IPS DF 6.9 (cell line): ENCODE measurements at regions not wholly inside any gene's neighbourhood (a gene's known extent, or its start where the extent isn't known, plus 50 kb on each side); places are given as distances from the start of the nearest gene placed in this dataset.

ENCODE experiments used
- DNase-seq: peaks from one replicate; pipeline ENCODE4 v3.0.0-alpha.2; 2013; ENCODE audit warnings: low read depth, low spot score
- H3K27ac ChIP-seq: one replicate; pipeline ENCODE4 v1.5.1; 2013; ENCODE audit warnings: low read length, control low read depth
- H3K27me3 ChIP-seq: 2 replicates; pipeline ENCODE4 v1.6.1; 2013; ENCODE audit warnings: mild to moderate bottlenecking, low read length; ENCODE audit not compliant: control insufficient read depth, insufficient read depth
- H3K36me3 ChIP-seq: 2 replicates; pipeline ENCODE4 v1.6.1; 2013; ENCODE audit warnings: low read length; ENCODE audit not compliant: control insufficient read depth, insufficient read depth
- H3K4me1 ChIP-seq: 2 replicates; pipeline ENCODE4 v1.6.1; 2013; ENCODE audit warnings: low read length; ENCODE audit not compliant: control insufficient read depth, insufficient read depth
- H3K4me3 ChIP-seq: 2 replicates; pipeline ENCODE4 v1.5.1; 2013; ENCODE audit warnings: mild to moderate bottlenecking, low read length
- H3K9me3 ChIP-seq: 2 replicates; pipeline ENCODE4 v1.6.1; 2013; ENCODE audit warnings: low read length, inconsistent platforms; ENCODE audit not compliant: control insufficient read depth, insufficient read depth
- WGBS: extraction: QIAGEN DNeasy Blood & Tissue Kit; methylation state at CpG from one replicate; pipeline ENCODE4 v1.1.7; 2013; ENCODE audit warnings: mixed read lengths, missing lambda C conversion rate; ENCODE audit not compliant: insufficient read length, insufficient coverage; 5-methylcytosine and 5-hydroxymethylcytosine counted together

DNA sequence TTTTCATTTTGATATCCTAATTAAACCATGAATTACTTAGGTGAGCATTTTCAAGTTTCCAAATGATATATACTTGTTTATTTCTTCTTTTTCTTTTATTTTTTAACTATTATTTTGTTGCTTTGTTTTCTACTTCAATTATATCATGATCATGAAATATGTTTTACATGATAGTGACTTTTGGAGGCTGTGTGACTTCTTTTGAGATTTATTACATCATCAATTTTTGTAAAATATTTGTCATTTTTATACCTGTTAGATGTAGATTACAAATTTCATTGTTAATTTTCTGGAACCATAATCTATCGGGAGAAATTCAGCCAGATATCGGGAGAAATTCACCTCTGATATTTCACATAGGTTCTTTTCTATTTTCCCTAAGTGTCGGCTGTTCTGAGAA is 228.6 kb downstream of the RAD51AP2 start:
- no peak overlapping the region for H3K4me3 ChIP-seq
- no peaks in the 10 kb centered on the region for H3K27me3 ChIP-seq
- no peak overlapping the region for H3K27ac ChIP-seq
- no peaks in the 10 kb centered on the region for H3K36me3 ChIP-seq
- WGBS = no CpG with 5 or more reads among the region's 3 CpGs
- DNase-seq = no peak
- no peaks in the 10 kb centered on the region for H3K9me3 ChIP-seq
- H3K4me1 ChIP-seq = no peaks in the 10 kb centered on the region

- no peaks in the 10 kb centered on the region for H3K4me1 ChIP-seq
- H3K27me3 ChIP-seq = no peaks in the 10 kb centered on the region
- H3K4me3 ChIP-seq = no peak overlapping the region
- H3K36me3 ChIP-seq = no peaks in the 10 kb centered on the region
- no peak for DNase-seq
- H3K9me3 ChIP-seq = no peaks in the 10 kb centered on the region
- WGBS = no CpG with 5 or more reads among the region's 1 CpG
- no peak overlapping the region for H3K27ac ChIP-seq
Measured at GRCh38 chr2:17287183-17287582, 231.1 kb downstream of the RAD51AP2 start.

- Histone ChIP-seq H3K4me1 (no peaks in the 10 kb centered on the region), H3K36me3 (no peaks in the 10 kb centered on the region), H3K27ac (no peak overlapping the region), H3K9me3 (no peaks in the 10 kb centered on the region), H3K27me3 (no peaks in the 10 kb centered on the region), H3K4me3 (no peak overlapping the region)
- WGBS = no CpG with 5 or more reads among the region's 5 CpGs
- DNase-seq = no peak
Measured at GRCh38 chr2:17282826-17283225, 235.4 kb downstream of the RAD51AP2 start.

- Histone ChIP-seq H3K9me3 (no peaks in the 10 kb centered on the region), H3K27me3 (no peaks in the 10 kb centered on the region), H3K4me3 (no peak overlapping the region), H3K27ac (no peak overlapping the region), H3K4me1 (no peaks in the 10 kb centered on the region), H3K36me3 (no peaks in the 10 kb centered on the region)
- no CpG with 5 or more reads among the region's 1 CpG for WGBS
- no peak for DNase-seq
Measured at GRCh38 chr2:17282245-17282644, 236.0 kb downstream of the RAD51AP2 start.

DNA sequence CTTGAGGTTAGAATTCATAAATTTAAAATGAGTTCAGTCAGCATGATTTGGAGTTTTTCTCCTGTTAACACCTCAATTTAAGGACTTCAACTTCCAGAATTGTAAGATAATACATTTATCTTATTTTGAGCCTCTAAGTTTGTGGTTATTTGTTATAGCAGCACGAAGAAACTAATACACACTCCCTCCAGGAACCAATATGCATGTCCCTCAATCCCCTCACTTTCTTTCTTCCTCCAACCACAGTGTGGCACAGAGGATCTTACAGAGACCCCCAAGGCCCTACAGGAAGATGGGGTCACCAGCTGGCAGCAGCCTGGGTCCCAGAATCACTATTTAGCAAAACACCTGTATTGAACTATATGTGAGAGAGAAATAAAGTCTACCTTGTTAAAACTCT is 242.0 kb downstream of the RAD51AP2 start:
- H3K4me3 ChIP-seq = no peak overlapping the region
- H3K9me3 ChIP-seq = no peaks in the 10 kb centered on the region

GRCh38 chr2:17272652-17273525 is 245.4 kb downstream of the RAD51AP2 start:
- Histone ChIP-seq H3K36me3 (no peaks in the 10 kb centered on the region), H3K27ac (no peak overlapping the region), H3K4me1 (no peaks in the 10 kb centered on the region), H3K27me3 (no peaks in the 10 kb centered on the region), H3K4me3 (no peak overlapping the region), H3K9me3 (no peaks in the 10 kb centered on the region)
- WGBS = no CpG with 5 or more reads among the region's 8 CpGs
- DNase-seq = no peak

More for the DNA sequence above, 242.0 kb downstream of the RAD51AP2 start:
- no peaks in the 10 kb centered on the region for H3K4me1 ChIP-seq
- H3K36me3 ChIP-seq = no peaks in the 10 kb centered on the region
- no peak overlapping the region for H3K27ac ChIP-seq
- DNase-seq = no peak
- H3K27me3 ChIP-seq = no peaks in the 10 kb centered on the region
- WGBS = no CpG with 5 or more reads among the region's 1 CpG

- Histone ChIP-seq H3K27me3 (no peaks in the 10 kb centered on the region), H3K9me3 (no peaks in the 10 kb centered on the region), H3K4me3 (no peak overlapping the region), H3K4me1 (no peaks in the 10 kb centered on the region), H3K27ac (no peak overlapping the region), H3K36me3 (no peaks in the 10 kb centered on the region)
- DNase-seq = no peak
- no CpG with 5 or more reads among the region's 1 CpG for WGBS
Measured at GRCh38 chr2:17272170-17272569, 246.1 kb downstream of the RAD51AP2 start.

GRCh38 chr2:17271416-17271815 is 246.8 kb downstream of the RAD51AP2 start:
- no peaks in the 10 kb centered on the region for H3K27me3 ChIP-seq
- H3K4me3 ChIP-seq = no peak overlapping the region
- no CpG with 5 or more reads among the region's 4 CpGs for WGBS
- no peaks in the 10 kb centered on the region for H3K4me1 ChIP-seq
- no peak overlapping the region for H3K27ac ChIP-seq
- no peaks in the 10 kb centered on the region for H3K36me3 ChIP-seq
- DNase-seq = no peak
- H3K9me3 ChIP-seq = no peaks in the 10 kb centered on the region

DNA sequence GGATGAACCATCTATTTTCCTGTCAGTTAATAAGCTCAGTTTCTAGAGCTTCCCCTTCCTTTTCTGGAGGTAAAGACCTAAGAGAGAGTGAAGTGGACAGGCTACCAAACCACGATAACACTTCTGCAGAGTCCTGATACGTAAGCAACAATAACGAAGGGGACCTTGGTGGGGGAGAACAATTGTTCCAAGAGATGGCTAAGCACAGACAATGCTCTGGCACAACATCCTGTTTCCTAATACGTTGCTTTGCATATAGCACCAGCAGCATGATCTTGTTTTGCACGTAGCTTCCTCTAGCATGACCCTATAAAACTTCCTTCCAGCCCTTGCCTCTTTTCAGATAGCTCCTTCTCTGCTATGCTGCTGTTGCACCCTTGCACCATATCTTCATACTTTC is 247.3 kb downstream of the RAD51AP2 start:
- WGBS = no CpG with 5 or more reads among the region's 5 CpGs
- H3K4me3 ChIP-seq = no peak overlapping the region
- no peak overlapping the region for H3K27ac ChIP-seq
- no peaks in the 10 kb centered on the region for H3K27me3 ChIP-seq
- DNase-seq = no peak
- no peaks in the 10 kb centered on the region for H3K9me3 ChIP-seq
- H3K4me1 ChIP-seq = no peaks in the 10 kb centered on the region
- H3K36me3 ChIP-seq = no peaks in the 10 kb centered on the region

DNA sequence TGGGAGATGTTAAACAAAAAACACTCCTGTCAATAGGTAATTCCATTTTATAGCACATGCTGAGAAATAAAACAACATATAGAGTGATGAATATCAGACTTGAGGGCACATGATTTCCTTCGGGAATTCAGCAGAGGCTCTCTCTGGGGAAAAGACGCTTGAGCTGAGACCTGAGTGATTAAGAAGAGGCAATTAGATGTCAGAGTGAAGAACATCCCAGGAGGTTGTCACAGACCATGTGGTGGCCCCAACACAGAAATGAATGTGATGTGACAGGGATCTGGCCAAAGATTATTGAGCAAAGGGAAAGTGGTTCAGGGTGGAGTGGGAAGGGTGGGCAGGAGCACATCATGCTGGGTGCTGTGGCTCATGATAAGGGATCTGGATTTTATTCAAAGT is 254.7 kb downstream of the RAD51AP2 start:
- Histone ChIP-seq H3K27me3 (no peaks in the 10 kb centered on the region), H3K27ac (no peak overlapping the region), H3K4me3 (no peak overlapping the region), H3K9me3 (no peaks in the 10 kb centered on the region), H3K4me1 (no peaks in the 10 kb centered on the region), H3K36me3 (no peaks in the 10 kb centered on the region)
- no peak for DNase-seq
- WGBS = no CpG with 5 or more reads among the region's 2 CpGs
